Hepatocyte (in vitro differentiated cells): ENCODE measurements at regions not wholly inside any gene's neighbourhood (a gene's known extent, or its start where the extent isn't known, plus 50 kb on each side); places are given as distances from the start of the nearest gene placed in this dataset.

Experiments used
- CTCF ChIP-seq: fragments of 200-600 bp; sonication (generic); IDR thresholded peaks from 2 replicates; pipeline ENCODE4 v1.5.1; 2016; ENCODE audit warnings: antibody characterized with exemption, mild to moderate bottlenecking; ENCODE audit not compliant: poor library complexity
- EZH2 ChIP-seq: fragments of 200-600 bp; sonication (generic); IDR thresholded peaks from 2 replicates; pipeline ENCODE4 v1.6.1; 2016; ENCODE audit warnings: antibody characterized with exemption, mild to moderate bottlenecking, borderline replicate concordance
- EZH2phosphoT487 ChIP-seq: fragments of 200-600 bp; sonication (generic); IDR thresholded peaks from one replicate; pipeline ENCODE4 v1.6.1; 2018; ENCODE audit warnings: antibody characterized with exemption, mild to moderate bottlenecking, low read depth, moderate library complexity; ENCODE audit not compliant: unreplicated experiment, severe bottlenecking

- TF ChIP-seq CTCF (no peak), EZH2 (no peak), EZH2phosphoT487 (no peak)
Observed at GRCh38 chr13:22226086-22226485, 555.2 kb downstream of the FGF9 start.
